ENCODE measurements at regions not wholly inside any gene's neighbourhood (a gene's known extent, or its start where the extent isn't known, plus 50 kb on each side); places are given as distances from the start of the nearest gene placed in this dataset.

GRCh38 chr12:60257063-60257462 lies 661.2 kb downstream of the SLC16A7 start:
- TF ChIP-seq EZH2 (IDR thresholded peaks at IDR 0.05; ENCODE audit: borderline replicate concordance): no peak
- TF ChIP-seq, protein P1, sequence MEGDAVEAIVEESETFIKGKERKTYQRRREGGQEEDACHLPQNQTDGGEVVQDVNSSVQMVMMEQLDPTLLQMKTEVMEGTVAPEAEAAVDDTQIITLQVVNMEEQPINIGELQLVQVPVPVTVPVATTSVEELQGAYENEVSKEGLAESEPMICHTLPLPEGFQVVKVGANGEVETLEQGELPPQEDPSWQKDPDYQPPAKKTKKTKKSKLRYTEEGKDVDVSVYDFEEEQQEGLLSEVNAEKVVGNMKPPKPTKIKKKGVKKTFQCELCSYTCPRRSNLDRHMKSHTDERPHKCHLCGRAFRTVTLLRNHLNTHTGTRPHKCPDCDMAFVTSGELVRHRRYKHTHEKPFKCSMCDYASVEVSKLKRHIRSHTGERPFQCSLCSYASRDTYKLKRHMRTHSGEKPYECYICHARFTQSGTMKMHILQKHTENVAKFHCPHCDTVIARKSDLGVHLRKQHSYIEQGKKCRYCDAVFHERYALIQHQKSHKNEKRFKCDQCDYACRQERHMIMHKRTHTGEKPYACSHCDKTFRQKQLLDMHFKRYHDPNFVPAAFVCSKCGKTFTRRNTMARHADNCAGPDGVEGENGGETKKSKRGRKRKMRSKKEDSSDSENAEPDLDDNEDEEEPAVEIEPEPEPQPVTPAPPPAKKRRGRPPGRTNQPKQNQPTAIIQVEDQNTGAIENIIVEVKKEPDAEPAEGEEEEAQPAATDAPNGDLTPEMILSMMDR (IDR thresholded peaks at IDR 0.05; ENCODE audit: poor library complexity): peak; percentile 54

All from hepatocyte (in vitro differentiated cells).